Body of pancreas (tissue), 4 donors: ENCODE measurements at regions not wholly inside any gene's neighbourhood (a gene's known extent, or its start where the extent isn't known, plus 50 kb on each side); places are given as distances from the start of the nearest gene placed in this dataset.
"Not testable (repeated sequence)": the region's sequence is repeated elsewhere in the genome, so short reads cannot be mapped to it uniquely, and the experiment has no call there.

ENCODE experiments used
- CTCF ChIP-seq, 7 experiments: fragments of 450-650 bp in 4 of 7; fragments of 200-600 bp in 3 of 7; sonication (generic) in 3 of 7; IDR thresholded peaks; one replicate each; pipeline ENCODE4 v1.5.1; 2016 to 2019; ENCODE audit warnings: antibody characterized with exemption in 7 of 7
- POLR2A ChIP-seq, 3 donors: fragments of 450-650 bp; IDR thresholded peaks; one replicate each; pipeline ENCODE4 v1.6.1; 2016; ENCODE audit warnings: antibody characterized with exemption in 3 of 3, mild to moderate bottlenecking in 2 of 3

- TF ChIP-seq POLR2A, CTCF (IDR thresholded peaks at IDR 0.05): not testable (repeated sequence)
Observed at GRCh38 chr10:46749470-46749869, 161.8 kb upstream of the PTPN20 start.
